Fibroblast of lung (primary cell): ENCODE measurements at regions not wholly inside any gene's neighbourhood (a gene's known extent, or its start where the extent isn't known, plus 50 kb on each side); places are given as distances from the start of the nearest gene placed in this dataset.

Experiments used
- EZH2 ChIP-seq: IDR thresholded peaks from 2 replicates; pipeline ENCODE4 v1.5.1; 2012; ENCODE audit warnings: low read length, control low read depth, mild to moderate bottlenecking; ENCODE audit errors: missing control alignments
- TF ChIP-seq, protein P1 (sequence below), 2 donors: IDR thresholded peaks in 1 of 2; conservative IDR thresholded peaks in 1 of 2; 1 replicate in 1 of 2; 2 replicates in 1 of 2; pipeline ENCODE4 v1.5.1; 2011 to 2012; ENCODE audit warnings: low read length in 2 of 2, control low read depth in 1 of 2, inconsistent platforms in 1 of 2, low read depth in 1 of 2, mild to moderate bottlenecking in 1 of 2

DNA sequence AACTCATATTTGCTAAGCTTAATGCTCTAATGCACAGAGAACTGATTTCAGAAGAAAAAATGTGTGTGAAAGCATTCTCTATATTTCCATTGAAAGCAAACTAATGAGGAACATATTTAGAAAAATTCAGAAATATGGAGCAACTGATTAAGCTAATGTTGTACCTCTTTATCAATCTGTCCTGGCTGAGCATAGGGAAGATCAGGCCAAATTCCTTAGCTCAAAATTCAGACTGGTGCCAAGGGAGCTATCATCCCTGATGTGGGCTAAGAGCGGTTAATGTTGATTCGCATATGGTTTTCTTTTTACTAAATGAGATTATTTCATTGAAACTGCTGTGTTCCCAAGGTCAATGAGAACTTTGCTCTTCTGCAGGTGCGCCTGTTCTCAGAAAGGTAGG is 93.9 kb upstream of the HS3ST5 start:
- TF ChIP-seq, protein P1, sequence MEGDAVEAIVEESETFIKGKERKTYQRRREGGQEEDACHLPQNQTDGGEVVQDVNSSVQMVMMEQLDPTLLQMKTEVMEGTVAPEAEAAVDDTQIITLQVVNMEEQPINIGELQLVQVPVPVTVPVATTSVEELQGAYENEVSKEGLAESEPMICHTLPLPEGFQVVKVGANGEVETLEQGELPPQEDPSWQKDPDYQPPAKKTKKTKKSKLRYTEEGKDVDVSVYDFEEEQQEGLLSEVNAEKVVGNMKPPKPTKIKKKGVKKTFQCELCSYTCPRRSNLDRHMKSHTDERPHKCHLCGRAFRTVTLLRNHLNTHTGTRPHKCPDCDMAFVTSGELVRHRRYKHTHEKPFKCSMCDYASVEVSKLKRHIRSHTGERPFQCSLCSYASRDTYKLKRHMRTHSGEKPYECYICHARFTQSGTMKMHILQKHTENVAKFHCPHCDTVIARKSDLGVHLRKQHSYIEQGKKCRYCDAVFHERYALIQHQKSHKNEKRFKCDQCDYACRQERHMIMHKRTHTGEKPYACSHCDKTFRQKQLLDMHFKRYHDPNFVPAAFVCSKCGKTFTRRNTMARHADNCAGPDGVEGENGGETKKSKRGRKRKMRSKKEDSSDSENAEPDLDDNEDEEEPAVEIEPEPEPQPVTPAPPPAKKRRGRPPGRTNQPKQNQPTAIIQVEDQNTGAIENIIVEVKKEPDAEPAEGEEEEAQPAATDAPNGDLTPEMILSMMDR (conservative IDR thresholded peaks at IDR 0.05 in 1 of 2, IDR thresholded peaks at IDR 0.05 in 1 of 2; ENCODE audit: low read depth in 1 of 2, low read length in 2 of 2): no peak
- no peak for TF ChIP-seq EZH2
